ENCODE measurements at regions not wholly inside any gene's neighbourhood (a gene's known extent, or its start where the extent isn't known, plus 50 kb on each side); places are given as distances from the start of the nearest gene placed in this dataset.

- no peak for TF ChIP-seq EZH2 (IDR thresholded peaks at IDR 0.05; ENCODE audit: low read depth)
- TF ChIP-seq CTCF (conservative IDR thresholded peaks at IDR 0.05), result no peak
- DNase-seq, result no peak
- Histone ChIP-seq H3K79me2 (ENCODE audit: low read depth) (no peaks in the 10 kb centered on the region), H3K9me3 (ENCODE audit: insufficient read depth, low read depth) (no peaks in the 10 kb centered on the region), H3K36me3 (ENCODE audit: low read depth) (no peaks in the 10 kb centered on the region), H3K27me3 (ENCODE audit: insufficient read depth, low read depth) (no peaks in the 10 kb centered on the region), H3K4me2 (no peak overlapping the region), H3K4me1 (replicated peaks; ENCODE audit: insufficient read depth) (no peaks in the 10 kb centered on the region), H3F3A (ENCODE audit: insufficient read depth, low read depth) (no peaks in the 10 kb centered on the region), H4K20me1 (ENCODE audit: insufficient read depth) (no peaks in the 10 kb centered on the region), H3K4me3 (no peak overlapping the region), H3K27ac (no peak overlapping the region), H2AFZ (no peak overlapping the region), H3K9me2 (ENCODE audit: insufficient read depth) (no peaks in the 10 kb centered on the region)
- BruUV-seq (replicated peaks), result no TSS peak
- intact Hi-C loops (cut with micrococcal nuclease; ENCODE audit: unreplicated experiment), result no loop called here
- ChIA-PET POLR2A (ENCODE audit: unreplicated experiment) (interaction anchor here (0.7 kb wide), 1 partner anchor 880 kb away, joined by 4 read pairs; no protein-coding TSS in a partner anchor), CTCF (no interaction called here)
Measured at GRCh38 chr6:159094444-159095252, 49.9 kb upstream of the TAGAP start.

Data from PC-9 (cell line).